K562 (cell line): ENCODE measurements at regions not wholly inside any gene's neighbourhood (a gene's known extent, or its start where the extent isn't known, plus 50 kb on each side); places are given as distances from the start of the nearest gene placed in this dataset.
"Not testable (repeated sequence)": the region's sequence is repeated elsewhere in the genome, so short reads cannot be mapped to it uniquely, and the experiment has no call there.

Experiments used
- ATAC-seq: fragments of 200-7000 bp; cut with Tn5 transposase; 3 replicates; pipeline ENCODE4 v1.9.1; 2020; ENCODE audit warnings: moderate library complexity
- BruUV-seq: library from RNA; stranded (reverse); fragments of 400-500 nt; replicated peaks from 2 replicates; lab custom pipeline; 2021; lab: Mats Ljungman, UMichigan
- CTCF ChIA-PET: fragments of 300-600 bp; formaldehyde crosslinking; extraction: SDS; loops from one replicate; lab custom pipeline; 2021; ENCODE audit warnings: low intra/inter-chr PET ratio; lab: Yijun Ruan, JAX
- POLR2A ChIA-PET: fragments of 300-600, 350-650 bp; sonication (Branson Sonifier 250); formaldehyde crosslinking; extraction: SDS; loops from one replicate; lab custom pipeline; 2021; ENCODE audit warnings: antibody characterized with exemption, inconsistent platforms; lab: Yijun Ruan, JAX
- DNase-seq, 4 experiments: peaks; one replicate each; pipeline versions ENCODE4 v3.0.0 to v3.0.0-alpha.2; 2011 to 2018; ENCODE audit warnings: low spot score in 3 of 4, mixed read lengths in 3 of 4; ENCODE audit errors: extremely low read depth in 1 of 4
- FAIRE-seq: peaks from 2 replicates; lab custom pipeline; 2011; peaks lifted over from hg19 to GRCh38; lab: Jason Lieb, UNC
- H2AFZ ChIP-seq: 2 replicates; pipeline ENCODE4 v1.6.0; 2011; ENCODE audit warnings: low read depth, low read length, control low read depth, inconsistent platforms
- H3K27ac ChIP-seq: fragments of 200-600 bp; 3 replicates; pipeline ENCODE4 v1.8.0; 2011; ENCODE audit warnings: low read depth, mild to moderate bottlenecking, control low read depth, inconsistent platforms, low read length, moderate library complexity, mixed read lengths; ENCODE audit errors: extremely low read depth
- H3K27me3 ChIP-seq, 2 experiments: fragments of 300-600 bp in 1 of 2; 2 replicates in 1 of 2; 3 replicates in 1 of 2; pipeline versions ENCODE4 v1.6.0 to v1.8.0; 2011; ENCODE audit warnings: inconsistent platforms in 2 of 2, low read length in 2 of 2, mild to moderate bottlenecking in 1 of 2, mixed read lengths in 1 of 2, moderate library complexity in 1 of 2; ENCODE audit not compliant: control insufficient read depth in 2 of 2, insufficient read depth in 2 of 2
- H3K36me3 ChIP-seq: fragments of 300-600 bp; 3 replicates; pipeline ENCODE4 v1.8.0; 2011; ENCODE audit warnings: mild to moderate bottlenecking, low read length, inconsistent platforms; ENCODE audit not compliant: control insufficient read depth, insufficient read depth
- H3K4me1 ChIP-seq, 2 experiments: fragments of 200-600 bp in 1 of 2; replicated peaks in 1 of 2; 2 replicates in 1 of 2; 3 replicates in 1 of 2; pipeline versions ENCODE4 v1.5.1 to v1.8.0; 2011; ENCODE audit warnings: inconsistent platforms in 2 of 2, low read length in 2 of 2, mild to moderate bottlenecking in 1 of 2, mixed read lengths in 1 of 2, moderate library complexity in 1 of 2; ENCODE audit not compliant: control insufficient read depth in 2 of 2, insufficient read depth in 2 of 2
- H3K4me2 ChIP-seq: 2 replicates; pipeline ENCODE4 v1.6.1; 2011; ENCODE audit warnings: low read length, control low read depth, inconsistent platforms, mixed read lengths; ENCODE audit not compliant: insufficient read depth
- H3K4me3 ChIP-seq: fragments of 200-600 bp; sonication (generic), shearing (Covaris generic); 2 replicates; pipeline ENCODE4 v1.5.1; 2016; ENCODE audit warnings: control low read depth, inconsistent platforms
- H3K79me2 ChIP-seq: fragments of 200-600 bp; 3 replicates; pipeline ENCODE4 v1.8.0; 2011; ENCODE audit warnings: low read length, inconsistent platforms; ENCODE audit not compliant: control insufficient read depth, insufficient read depth
- H3K9ac ChIP-seq, 2 experiments: 2 replicates each; pipeline versions ENCODE4 v1.6.0 to v1.6.1; 2011; ENCODE audit warnings: low read depth in 2 of 2, low read length in 2 of 2, control low read depth in 1 of 2, inconsistent platforms in 1 of 2, mild to moderate bottlenecking in 1 of 2, mixed read lengths in 1 of 2; ENCODE audit not compliant: insufficient read depth in 1 of 2
- H3K9me1 ChIP-seq: one replicate; pipeline ENCODE4 v1.6.0; 2011; ENCODE audit warnings: inconsistent platforms, mild to moderate bottlenecking, low read length, moderate library complexity; ENCODE audit not compliant: control insufficient read depth, insufficient read depth
- H3K9me3 ChIP-seq: replicated peaks from 2 replicates; pipeline ENCODE4 v1.5.1; 2011; ENCODE audit warnings: low read depth, low read length, inconsistent platforms; ENCODE audit not compliant: control insufficient read depth, insufficient read depth
- H4K20me1 ChIP-seq: replicated peaks from 2 replicates; pipeline ENCODE4 v1.6.1; 2011; ENCODE audit warnings: low read length, inconsistent platforms, mixed read lengths; ENCODE audit not compliant: control insufficient read depth, insufficient read depth
- ARHGAP35 ChIP-seq: fragments of 450-650 bp; IDR thresholded peaks from 2 replicates; pipeline ENCODE4 v1.6.1; 2018; ENCODE audit not compliant: partially characterized antibody
- CBX3 ChIP-seq, 2 experiments: IDR thresholded peaks; 1 replicate in 1 of 2; 2 replicates in 1 of 2; pipeline ENCODE4 v1.6.1; 2012; ENCODE audit warnings: inconsistent platforms in 2 of 2, low read length in 2 of 2, borderline replicate concordance in 1 of 2, control low read depth in 1 of 2
- KLF6 ChIP-seq: fragments of 250-450 bp; sonication (Bioruptor Pico); IDR thresholded peaks from 2 replicates; pipeline ENCODE4 v1.4.0; 2020; ENCODE audit warnings: mild to moderate bottlenecking, moderate library complexity, borderline replicate concordance
- RBM39 ChIP-seq: fragments of 200-400 bp; formaldehyde crosslinking; optimal IDR thresholded peaks from 2 replicates; pipeline ENCODE3; 2018; ENCODE audit warnings: low read depth, low read length
- SLC30A9 ChIP-seq: fragments of 250-450 bp; sonication (Bioruptor Pico); IDR thresholded peaks from 2 replicates; pipeline ENCODE4 v1.8.0; 2022; ENCODE audit warnings: mild to moderate bottlenecking, moderate library complexity
- TAF1 ChIP-seq: IDR thresholded peaks from 2 replicates; pipeline ENCODE4 v1.6.1; 2011; ENCODE audit warnings: mild to moderate bottlenecking, low read length, moderate library complexity; ENCODE audit not compliant: insufficient read depth, control insufficient read depth, severe bottlenecking; ENCODE audit errors: extremely low read depth
- TARDBP ChIP-seq: fragments of 450-650 bp; IDR thresholded peaks from 2 replicates; pipeline ENCODE4 v1.6.1; 2016
- TCF7L2 ChIP-seq: fragments of 150-350 bp; IDR thresholded peaks from 2 replicates; pipeline ENCODE4 v1.6.1; 2016; ENCODE audit warnings: low read depth, mild to moderate bottlenecking, low read length, moderate library complexity
- TRIM24 ChIP-seq, 2 experiments: fragments of 450-650 bp; IDR thresholded peaks; 2 replicates each; pipeline ENCODE4 v1.6.1; 2016
- WGBS: fragments of 100-300 bp; shearing (Covaris generic); methylation state at CpG from one replicate; pipeline ENCODE4 v1.1.6; 2016; ENCODE audit warnings: low coverage, mixed read lengths; ENCODE audit not compliant: insufficient coverage; ENCODE audit errors: missing lambda C conversion rate; 5-methylcytosine and 5-hydroxymethylcytosine counted together
- in situ Hi-C: fragments of 300-500 bp; cut with MboI; formaldehyde crosslinking; loops from 4 replicates; pipeline ENCODE4 v1.15.0; 2018; ENCODE audit warnings: inconsistent platforms, mixed read lengths
- intact Hi-C: fragments of 100-400 bp; cut with micrococcal nuclease; formaldehyde crosslinking; loops from 2 replicates; pipeline ENCODE4 v1.14.2; 2022
- TF ChIP-seq, protein P1 (sequence below): fragments of 450-650 bp; formaldehyde crosslinking; IDR thresholded peaks from 2 replicates; pipeline ENCODE4 v1.4.0; 2020; ENCODE audit warnings: mild to moderate bottlenecking, moderate library complexity
- TF ChIP-seq, protein P2 (sequence below): fragments of 450-650 bp; IDR thresholded peaks from 2 replicates; pipeline ENCODE4 v1.6.1; 2016; ENCODE audit warnings: missing biosample characterization, missing genetic modification characterization

GRCh38 chr6:56814802-56815201 lies 140.1 kb upstream of the BEND6 start (continued):
- no peak for TF ChIP-seq KLF6 (CRISPR knock-in tag)

DNA sequence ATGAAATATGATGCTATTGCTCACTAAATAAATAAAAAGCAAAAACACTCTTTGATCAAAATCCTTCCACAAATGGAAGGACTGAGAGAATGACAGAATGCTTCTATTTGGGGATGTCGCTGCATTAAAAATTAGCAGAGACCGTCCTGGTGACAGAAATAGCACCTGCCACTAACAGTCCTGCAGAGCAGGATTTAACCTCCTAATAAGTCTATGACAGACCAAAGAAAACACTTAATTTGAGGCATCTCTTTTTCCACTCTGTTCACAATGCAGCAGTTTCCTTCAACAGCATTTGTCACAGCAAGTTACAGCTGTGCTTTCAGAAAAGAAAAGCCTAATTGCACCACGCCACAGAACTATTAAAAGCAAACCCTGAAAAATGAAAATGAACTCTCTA lies 140.6 kb upstream of the BEND6 start:
- Histone ChIP-seq H3K9me3 (no peaks in the 10 kb centered on the region), H3K27me3 (no peaks in the 10 kb centered on the region; a peak in 1 of 5 replicates), H3K27ac (no peak overlapping the region), H3K36me3 (no peaks in the 10 kb centered on the region), H3K9ac (no peak overlapping the region), H3K79me2 (no peaks in the 10 kb centered on the region), H2AFZ (no peak overlapping the region), H3K4me2 (no peak overlapping the region), H3K9me1 (no peaks in the 10 kb centered on the region), H3K4me3 (no peak overlapping the region), H3K4me1 (no peaks in the 10 kb centered on the region), H4K20me1 (no peaks in the 10 kb centered on the region)
- in situ Hi-C loops (no loop called here), intact Hi-C loops (no loop called here)
- FAIRE-seq, result no peak
- no peak for DNase-seq
- 0% methylated on average over 3 of the region's 3 CpGs for WGBS
- ChIA-PET POLR2A (no interaction called here), CTCF (no interaction called here)
- no TSS peak for BruUV-seq
- ATAC-seq, result no peak
- TF ChIP-seq CBX3 (IDR thresholded peaks at IDR 0.05; ENCODE audit: borderline replicate concordance in 1 of 2, low read length in 2 of 2) (no peak), TRIM24 (IDR thresholded peaks at IDR 0.05) (no peak), SLC30A9 (CRISPR knock-in tag) (no peak), TAF1 (no peak), ARHGAP35 (no peak), RBM39 (no peak), TCF7L2 (no peak), TARDBP (no peak)
- TF ChIP-seq, protein P1, sequence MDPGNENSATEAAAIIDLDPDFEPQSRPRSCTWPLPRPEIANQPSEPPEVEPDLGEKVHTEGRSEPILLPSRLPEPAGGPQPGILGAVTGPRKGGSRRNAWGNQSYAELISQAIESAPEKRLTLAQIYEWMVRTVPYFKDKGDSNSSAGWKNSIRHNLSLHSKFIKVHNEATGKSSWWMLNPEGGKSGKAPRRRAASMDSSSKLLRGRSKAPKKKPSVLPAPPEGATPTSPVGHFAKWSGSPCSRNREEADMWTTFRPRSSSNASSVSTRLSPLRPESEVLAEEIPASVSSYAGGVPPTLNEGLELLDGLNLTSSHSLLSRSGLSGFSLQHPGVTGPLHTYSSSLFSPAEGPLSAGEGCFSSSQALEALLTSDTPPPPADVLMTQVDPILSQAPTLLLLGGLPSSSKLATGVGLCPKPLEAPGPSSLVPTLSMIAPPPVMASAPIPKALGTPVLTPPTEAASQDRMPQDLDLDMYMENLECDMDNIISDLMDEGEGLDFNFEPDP, result no peak
- TF ChIP-seq, protein P2, sequence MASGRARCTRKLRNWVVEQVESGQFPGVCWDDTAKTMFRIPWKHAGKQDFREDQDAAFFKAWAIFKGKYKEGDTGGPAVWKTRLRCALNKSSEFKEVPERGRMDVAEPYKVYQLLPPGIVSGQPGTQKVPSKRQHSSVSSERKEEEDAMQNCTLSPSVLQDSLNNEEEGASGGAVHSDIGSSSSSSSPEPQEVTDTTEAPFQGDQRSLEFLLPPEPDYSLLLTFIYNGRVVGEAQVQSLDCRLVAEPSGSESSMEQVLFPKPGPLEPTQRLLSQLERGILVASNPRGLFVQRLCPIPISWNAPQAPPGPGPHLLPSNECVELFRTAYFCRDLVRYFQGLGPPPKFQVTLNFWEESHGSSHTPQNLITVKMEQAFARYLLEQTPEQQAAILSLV (tag), result no peak

DNA sequence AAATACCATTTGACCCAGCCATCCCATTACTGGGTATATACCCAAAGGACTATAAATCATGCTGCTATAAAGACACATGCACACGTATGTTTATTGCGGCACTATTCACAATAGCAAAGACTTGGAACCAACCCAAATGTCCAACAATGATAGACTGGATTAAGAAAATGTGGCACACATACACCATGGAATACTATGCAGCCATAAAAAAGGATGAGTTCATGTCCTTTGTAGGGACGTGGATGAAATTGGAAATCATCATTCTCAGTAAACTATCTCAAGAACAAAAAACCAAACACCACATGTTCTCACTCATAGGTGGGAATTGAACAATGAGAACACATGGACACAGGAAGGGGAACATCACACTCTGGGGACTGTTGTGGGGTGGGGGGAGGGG lies 142.1 kb upstream of the BEND6 start:
- H4K20me1 ChIP-seq, H3K27me3 ChIP-seq, H2AFZ ChIP-seq, POLR2A ChIA-PET, H3K36me3 ChIP-seq, ATAC-seq, H3K4me3 ChIP-seq, CTCF ChIA-PET, H3K9me3 ChIP-seq, H3K27ac ChIP-seq, in situ Hi-C loops, H3K9me1 ChIP-seq, H3K9ac ChIP-seq, BruUV-seq, H3K79me2 ChIP-seq, FAIRE-seq, intact Hi-C loops, DNase-seq, H3K4me1 ChIP-seq, H3K4me2 ChIP-seq: not testable (repeated sequence)
- 0% methylated on average over 1 of the region's 3 CpGs for WGBS
